WTC11 (cell line): ENCODE measurements at regions not wholly inside any gene's neighbourhood (a gene's known extent, or its start where the extent isn't known, plus 50 kb on each side); places are given as distances from the start of the nearest gene placed in this dataset.

Experiments
- ATAC-seq: fragments of 200-7000 bp; cut with Tn5 transposase; 2 replicates; pipeline ENCODE4 v1.10.0; 2021; ENCODE audit warnings: mild to moderate bottlenecking, moderate library complexity
- CTCF ChIA-PET: fragments of 300-600 bp; sonication (Branson Sonifier 250); formaldehyde crosslinking; loops from one replicate; lab custom pipeline; 2021; ENCODE audit warnings: antibody characterized with exemption; lab: Charles Lee
- POLR2A ChIA-PET: fragments of 350-600 bp; sonication (Branson Sonifier 250); formaldehyde crosslinking; loops from one replicate; lab custom pipeline; 2021; ENCODE audit warnings: antibody characterized with exemption; lab: Charles Lee
- DNase-seq: peaks from one replicate; pipeline ENCODE4 v3.0.0; 2021; ENCODE audit warnings: low spot score
- H3K27ac Mint-ChIP-seq: 2 replicates; pipeline ENCODE4 v1.8.0; 2021; ENCODE audit warnings: mixed read lengths
- H3K27me3 Mint-ChIP-seq: 2 replicates; pipeline ENCODE4 v1.8.0; 2021; ENCODE audit warnings: low read depth, mild to moderate bottlenecking, moderate library complexity, mixed read lengths
- H3K36me3 Mint-ChIP-seq: 2 replicates; pipeline ENCODE4 v1.8.0; 2021; ENCODE audit warnings: mixed read lengths
- H3K4me1 Mint-ChIP-seq: 2 replicates; pipeline ENCODE4 v1.8.0; 2022; ENCODE audit warnings: mixed read lengths
- H3K4me3 Mint-ChIP-seq: 2 replicates; pipeline ENCODE4 v1.8.0; 2021; ENCODE audit warnings: mild to moderate bottlenecking, moderate library complexity, mixed read lengths
- H3K9me3 Mint-ChIP-seq: 2 replicates; pipeline ENCODE4 v1.8.0; 2021; ENCODE audit warnings: mixed read lengths
- ATF1 ChIP-seq: sonication (generic); formaldehyde crosslinking; IDR thresholded peaks from 2 replicates; pipeline ENCODE4 v1.8.1; 2023; ENCODE audit warnings: mild to moderate bottlenecking, moderate library complexity, missing genetic modification reagents
- CDX4 ChIP-seq: fragments of 250-450 bp; sonication (Bioruptor Pico); IDR thresholded peaks from 2 replicates; pipeline ENCODE4 v1.9.0; 2021; ENCODE audit warnings: moderate library complexity, mild to moderate bottlenecking, inconsistent platforms, borderline replicate concordance
- CREM ChIP-seq: sonication (generic); formaldehyde crosslinking; IDR thresholded peaks from 2 replicates; pipeline ENCODE4 v1.8.1; 2022; ENCODE audit warnings: mild to moderate bottlenecking, missing genetic modification reagents, moderate library complexity
- GTF2I ChIP-seq: fragments of 250-450 bp; sonication (Bioruptor Pico); conservative IDR thresholded peaks from 2 replicates; pipeline ENCODE4 v1.4.0; 2021; ENCODE audit warnings: mild to moderate bottlenecking
- IRF2 ChIP-seq: sonication (generic); formaldehyde crosslinking; IDR thresholded peaks from 2 replicates; pipeline ENCODE4 v1.8.0; 2022; ENCODE audit warnings: low read depth, missing genetic modification reagents, borderline replicate concordance
- OVOL2 ChIP-seq: fragments of 250-450 bp; sonication (Bioruptor Pico); IDR thresholded peaks from 2 replicates; pipeline ENCODE4 v1.9.0; 2021; ENCODE audit warnings: mild to moderate bottlenecking, borderline replicate concordance
- RORB ChIP-seq: fragments of 250-450 bp; sonication (Bioruptor Pico); IDR thresholded peaks from 2 replicates; pipeline ENCODE4 v1.9.0; 2021; ENCODE audit warnings: mild to moderate bottlenecking
- SMAD4 ChIP-seq: sonication (generic); formaldehyde crosslinking; IDR thresholded peaks from 2 replicates; pipeline ENCODE4 v1.8.0; 2022; ENCODE audit warnings: mild to moderate bottlenecking, missing genetic modification reagents
- ZMAT4 ChIP-seq: fragments of 250-450 bp; sonication (Bioruptor Pico); IDR thresholded peaks from 2 replicates; pipeline ENCODE4 v1.9.0; 2021; ENCODE audit warnings: mild to moderate bottlenecking
- ZNF219 ChIP-seq: sonication (generic); formaldehyde crosslinking; IDR thresholded peaks from 2 replicates; pipeline ENCODE4 v1.8.0; 2023; ENCODE audit warnings: missing genetic modification reagents, mild to moderate bottlenecking, borderline replicate concordance
- ZNF416 ChIP-seq: fragments of 250-450 bp; sonication (Bioruptor Pico); IDR thresholded peaks from 2 replicates; pipeline ENCODE4 v1.9.0; 2021; ENCODE audit warnings: mild to moderate bottlenecking, inconsistent platforms
- ZNF423 ChIP-seq: fragments of 250-450 bp; sonication (Bioruptor Pico); IDR thresholded peaks from 2 replicates; pipeline ENCODE4 v2.1.2; 2022; ENCODE audit warnings: mild to moderate bottlenecking, moderate library complexity
- ZNF532 ChIP-seq: fragments of 250-450 bp; sonication (Bioruptor Pico); IDR thresholded peaks from 2 replicates; pipeline ENCODE4 v1.9.0; 2021; ENCODE audit warnings: mild to moderate bottlenecking, borderline replicate concordance
- ZNF671 ChIP-seq: fragments of 250-450 bp; sonication (Bioruptor Pico); IDR thresholded peaks from 2 replicates; pipeline ENCODE4 v1.8.0; 2021; ENCODE audit warnings: mild to moderate bottlenecking
- TF ChIP-seq, protein P1 (sequence below): sonication (generic); formaldehyde crosslinking; IDR thresholded peaks from 2 replicates; pipeline ENCODE4 v1.8.1; 2022; ENCODE audit warnings: mild to moderate bottlenecking, moderate library complexity, missing genetic modification reagents
- TF ChIP-seq, protein P2 (sequence below): fragments of 250-450 bp; sonication (Bioruptor Pico); IDR thresholded peaks from 2 replicates; pipeline ENCODE4 v2.1.2; 2022; ENCODE audit warnings: mild to moderate bottlenecking, moderate library complexity
- TF ChIP-seq, protein P3 (sequence below): sonication (generic); formaldehyde crosslinking; IDR thresholded peaks from 2 replicates; pipeline ENCODE4 v1.8.1; 2023; ENCODE audit warnings: mild to moderate bottlenecking, missing genetic modification reagents, moderate library complexity
- TF ChIP-seq, protein P4 (sequence below): sonication (generic); formaldehyde crosslinking; IDR thresholded peaks from 2 replicates; pipeline ENCODE4 v1.8.1; 2023; ENCODE audit warnings: mild to moderate bottlenecking, moderate library complexity, missing genetic modification reagents
- TF ChIP-seq, protein P5 (sequence below): sonication (generic); formaldehyde crosslinking; IDR thresholded peaks from 2 replicates; pipeline ENCODE4 v1.8.1; 2023; ENCODE audit warnings: mild to moderate bottlenecking, missing genetic modification reagents

- peaks cover 5% of the 10 kb centered on the region; the same call in 1 of the 2 replicates for H3K4me1 Mint-ChIP-seq
- DNase-seq (no peak), ATAC-seq (no peak)
- no peaks in the 10 kb centered on the region for H3K27me3 Mint-ChIP-seq
- peaks cover 8% of the 10 kb centered on the region; the same call in 1 of the 2 replicates for H3K36me3 Mint-ChIP-seq
- H3K27ac Mint-ChIP-seq: no peak overlapping the region
- H3K9me3 Mint-ChIP-seq: peaks cover 23% of the 10 kb centered on the region
- TF ChIP-seq, protein P1, sequence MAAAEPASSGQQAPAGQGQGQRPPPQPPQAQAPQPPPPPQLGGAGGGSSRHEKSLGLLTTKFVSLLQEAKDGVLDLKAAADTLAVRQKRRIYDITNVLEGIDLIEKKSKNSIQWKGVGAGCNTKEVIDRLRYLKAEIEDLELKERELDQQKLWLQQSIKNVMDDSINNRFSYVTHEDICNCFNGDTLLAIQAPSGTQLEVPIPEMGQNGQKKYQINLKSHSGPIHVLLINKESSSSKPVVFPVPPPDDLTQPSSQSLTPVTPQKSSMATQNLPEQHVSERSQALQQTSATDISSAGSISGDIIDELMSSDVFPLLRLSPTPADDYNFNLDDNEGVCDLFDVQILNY: no peak
- TF ChIP-seq CDX4 (CRISPR knock-in tag) (no peak), SMAD4 (CRISPR knock-in tag) (no peak), ZNF532 (CRISPR knock-in tag) (no peak), IRF2 (CRISPR knock-in tag) (no peak), GTF2I (no peak), OVOL2 (no peak), ZNF416 (CRISPR knock-in tag) (no peak), CREM (CRISPR knock-in tag) (no peak), ATF1 (CRISPR knock-in tag) (no peak), ZNF671 (CRISPR knock-in tag) (no peak)
- TF ChIP-seq, protein P2, sequence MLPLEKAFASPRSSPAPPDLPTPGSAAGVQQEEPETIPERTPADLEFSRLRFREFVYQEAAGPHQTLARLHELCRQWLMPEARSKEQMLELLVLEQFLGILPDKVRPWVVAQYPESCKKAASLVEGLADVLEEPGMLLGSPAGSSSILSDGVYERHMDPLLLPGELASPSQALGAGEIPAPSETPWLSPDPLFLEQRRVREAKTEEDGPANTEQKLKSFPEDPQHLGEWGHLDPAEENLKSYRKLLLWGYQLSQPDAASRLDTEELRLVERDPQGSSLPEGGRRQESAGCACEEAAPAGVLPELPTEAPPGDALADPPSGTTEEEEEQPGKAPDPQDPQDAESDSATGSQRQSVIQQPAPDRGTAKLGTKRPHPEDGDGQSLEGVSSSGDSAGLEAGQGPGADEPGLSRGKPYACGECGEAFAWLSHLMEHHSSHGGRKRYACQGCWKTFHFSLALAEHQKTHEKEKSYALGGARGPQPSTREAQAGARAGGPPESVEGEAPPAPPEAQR (CRISPR knock-in tag): no peak
- TF ChIP-seq, protein P3, sequence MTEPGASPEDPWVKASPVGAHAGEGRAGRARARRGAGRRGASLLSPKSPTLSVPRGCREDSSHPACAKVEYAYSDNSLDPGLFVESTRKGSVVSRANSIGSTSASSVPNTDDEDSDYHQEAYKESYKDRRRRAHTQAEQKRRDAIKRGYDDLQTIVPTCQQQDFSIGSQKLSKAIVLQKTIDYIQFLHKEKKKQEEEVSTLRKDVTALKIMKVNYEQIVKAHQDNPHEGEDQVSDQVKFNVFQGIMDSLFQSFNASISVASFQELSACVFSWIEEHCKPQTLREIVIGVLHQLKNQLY (CRISPR knock-in tag): no peak
- TF ChIP-seq, protein P4, sequence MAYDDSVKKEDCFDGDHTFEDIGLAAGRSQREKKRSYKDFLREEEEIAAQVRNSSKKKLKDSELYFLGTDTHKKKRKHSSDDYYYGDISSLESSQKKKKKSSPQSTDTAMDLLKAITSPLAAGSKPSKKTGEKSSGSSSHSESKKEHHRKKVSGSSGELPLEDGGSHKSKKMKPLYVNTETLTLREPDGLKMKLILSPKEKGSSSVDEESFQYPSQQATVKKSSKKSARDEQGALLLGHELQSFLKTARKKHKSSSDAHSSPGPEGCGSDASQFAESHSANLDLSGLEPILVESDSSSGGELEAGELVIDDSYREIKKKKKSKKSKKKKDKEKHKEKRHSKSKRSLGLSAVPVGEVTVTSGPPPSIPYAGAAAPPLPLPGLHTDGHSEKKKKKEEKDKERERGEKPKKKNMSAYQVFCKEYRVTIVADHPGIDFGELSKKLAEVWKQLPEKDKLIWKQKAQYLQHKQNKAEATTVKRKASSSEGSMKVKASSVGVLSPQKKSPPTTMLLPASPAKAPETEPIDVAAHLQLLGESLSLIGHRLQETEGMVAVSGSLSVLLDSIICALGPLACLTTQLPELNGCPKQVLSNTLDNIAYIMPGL (CRISPR knock-in tag): no peak
- no peak overlapping the region for H3K4me3 Mint-ChIP-seq
- ChIA-PET POLR2A (no interaction called here), CTCF (no interaction called here)
Observed at GRCh38 chr18:28363124-28363523, 186.2 kb upstream of the CDH2 start.

DNA sequence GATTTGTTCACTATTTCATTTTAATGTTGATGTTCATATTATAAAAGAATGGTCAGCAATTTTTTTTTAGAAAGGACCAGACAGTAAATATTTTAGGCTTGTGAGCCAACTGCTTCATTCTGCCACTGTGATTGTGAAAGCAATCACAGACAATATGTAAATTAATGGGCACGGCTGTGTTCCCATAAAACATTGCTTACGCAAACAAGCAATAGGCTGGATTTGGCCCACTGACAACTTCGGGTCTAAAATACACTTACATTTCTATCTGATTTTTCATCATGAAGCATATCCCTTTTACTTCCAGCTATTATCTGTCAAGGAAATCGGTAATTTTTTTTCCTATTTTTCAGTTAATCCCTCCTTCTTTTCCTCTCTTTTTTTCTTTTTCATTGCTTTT, 182.2 kb upstream of the CDH2 start:
- no peak for ATAC-seq
- H3K4me1 Mint-ChIP-seq: peaks cover 8% of the 10 kb centered on the region; the same call in 1 of the 2 replicates
- H3K27ac Mint-ChIP-seq: no peak overlapping the region
- no peak overlapping the region for H3K4me3 Mint-ChIP-seq
- no peaks in the 10 kb centered on the region for H3K27me3 Mint-ChIP-seq
- peaks cover 23% of the 10 kb centered on the region for H3K9me3 Mint-ChIP-seq
- ChIA-PET POLR2A (no interaction called here), CTCF (interaction anchor here (1.6 kb wide), 1 partner anchor 10 kb away, joined by 3 read pairs; no protein-coding TSS in a partner anchor)
- no peak for DNase-seq
- H3K36me3 Mint-ChIP-seq: peaks cover 8% of the 10 kb centered on the region; the same call in 1 of the 2 replicates
- TF ChIP-seq ZNF219: no peak
- TF ChIP-seq ZMAT4 (CRISPR knock-in tag): no peak
- no peak for TF ChIP-seq ZNF423 (CRISPR knock-in tag)
- TF ChIP-seq, protein P2 (CRISPR knock-in tag): no peak
- no peak for TF ChIP-seq RORB
- TF ChIP-seq, protein P1: no peak
- TF ChIP-seq ZNF671 (CRISPR knock-in tag): no peak
- TF ChIP-seq CDX4 (CRISPR knock-in tag): no peak
- TF ChIP-seq, protein P5, sequence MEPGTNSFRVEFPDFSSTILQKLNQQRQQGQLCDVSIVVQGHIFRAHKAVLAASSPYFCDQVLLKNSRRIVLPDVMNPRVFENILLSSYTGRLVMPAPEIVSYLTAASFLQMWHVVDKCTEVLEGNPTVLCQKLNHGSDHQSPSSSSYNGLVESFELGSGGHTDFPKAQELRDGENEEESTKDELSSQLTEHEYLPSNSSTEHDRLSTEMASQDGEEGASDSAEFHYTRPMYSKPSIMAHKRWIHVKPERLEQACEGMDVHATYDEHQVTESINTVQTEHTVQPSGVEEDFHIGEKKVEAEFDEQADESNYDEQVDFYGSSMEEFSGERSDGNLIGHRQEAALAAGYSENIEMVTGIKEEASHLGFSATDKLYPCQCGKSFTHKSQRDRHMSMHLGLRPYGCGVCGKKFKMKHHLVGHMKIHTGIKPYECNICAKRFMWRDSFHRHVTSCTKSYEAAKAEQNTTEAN: no peak
